Frontal cortex (tissue), 3 donors: ENCODE measurements at regions not wholly inside any gene's neighbourhood (a gene's known extent, or its start where the extent isn't known, plus 50 kb on each side); places are given as distances from the start of the nearest gene placed in this dataset.

Experiments used
- DNase-seq, 2 donors: peaks; one replicate each; pipeline ENCODE4 v3.0.0; 2012; ENCODE audit warnings: low spot score in 2 of 2
- FAIRE-seq: peaks from 2 replicates; lab custom pipeline; 2012; peaks lifted over from hg19 to GRCh38; lab: Jason Lieb, UNC
- donor health status: control.
- donor health status: control.
- donor health status: control.

- DNase-seq (no peak), FAIRE-seq (no peak)
Measured at GRCh38 chr12:115666168-115666567, 611.3 kb downstream of the MED13L start.

- no peak for FAIRE-seq
Measured at GRCh38 chr12:115661112-115661511, 616.4 kb downstream of the MED13L start.

GRCh38 chr12:115660211-115660805 lies 617.2 kb downstream of the MED13L start:
- no peak for DNase-seq
- FAIRE-seq = no peak

More at GRCh38 chr12:115661112-115661511, 616.4 kb downstream of the MED13L start:
- no peak for DNase-seq

GRCh38 chr12:115659422-115659821 lies 618.1 kb downstream of the MED13L start:
- DNase-seq = no peak
- FAIRE-seq = no peak

- DNase-seq = no peak
- FAIRE-seq = no peak
Measured at GRCh38 chr12:115657081-115658013, 620.1 kb downstream of the MED13L start.

DNA sequence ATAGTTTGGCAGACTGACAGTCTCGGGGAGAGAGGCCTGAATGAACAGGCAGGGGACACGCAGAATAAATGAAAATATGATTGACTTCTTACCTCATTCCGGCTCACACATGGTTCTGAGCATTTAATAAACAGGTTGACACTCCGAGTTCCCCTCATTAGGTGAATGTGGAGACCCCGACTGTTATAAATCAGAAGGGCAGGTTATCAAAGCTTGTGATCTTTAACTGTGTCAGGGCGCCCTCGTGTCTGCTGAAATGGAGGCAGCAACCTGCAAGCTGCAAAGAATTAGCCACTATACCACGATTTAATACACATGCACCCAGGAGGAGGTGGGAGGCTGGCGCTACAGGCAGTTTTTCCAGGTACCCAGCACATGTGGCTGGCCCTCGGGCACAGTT lies 627.5 kb downstream of the MED13L start:
- no peak for FAIRE-seq
- no peak for DNase-seq

DNA sequence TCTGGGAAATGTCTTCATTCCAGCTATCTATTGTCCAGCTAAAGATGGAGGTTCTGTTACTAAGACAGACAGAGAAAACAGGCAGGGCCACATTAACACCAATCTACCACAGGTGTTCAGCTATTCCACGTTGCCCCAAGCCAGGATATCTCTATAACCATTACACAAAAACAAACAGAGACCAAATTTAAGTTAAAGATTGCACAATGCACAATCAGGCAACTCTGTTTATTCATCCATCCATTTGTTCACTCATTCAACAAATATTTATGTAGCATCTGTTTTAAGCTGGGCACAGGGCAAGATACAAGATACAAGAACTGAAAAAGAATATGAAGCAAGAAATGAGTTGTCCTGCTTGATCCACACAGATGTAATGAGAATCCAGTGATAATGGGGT lies 629.0 kb downstream of the MED13L start:
- FAIRE-seq (no peak), DNase-seq (no peak)

- DNase-seq (no peak), FAIRE-seq (no peak)
Measured at GRCh38 chr12:115646210-115646609, 631.3 kb downstream of the MED13L start.

DNA sequence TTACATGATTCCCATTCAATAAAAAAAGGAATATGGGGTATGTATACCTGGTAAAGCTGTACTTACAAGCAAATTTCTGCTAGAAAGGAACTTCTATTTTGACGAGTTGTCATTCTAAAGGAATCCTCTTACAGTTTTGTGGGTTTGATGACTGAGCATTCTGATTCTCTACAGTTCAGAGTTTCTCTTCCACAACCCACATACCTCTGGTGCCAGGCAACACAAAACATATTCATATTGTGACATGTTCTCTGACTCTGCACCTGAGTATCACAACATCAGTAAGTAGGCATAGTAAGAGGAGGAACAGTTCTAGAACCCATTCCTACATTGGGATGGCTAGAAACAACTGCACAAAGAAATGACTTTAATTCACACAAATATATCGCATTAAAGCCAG lies 636.6 kb downstream of the MED13L start:
- DNase-seq = no peak
- no peak for FAIRE-seq

GRCh38 chr12:115639648-115640012 lies 637.9 kb downstream of the MED13L start:
- DNase-seq (no peak), FAIRE-seq (no peak)

- no peak for DNase-seq
- FAIRE-seq = no peak
Measured at GRCh38 chr12:115638733-115639647, 638.5 kb downstream of the MED13L start.

- no peak for DNase-seq
- no peak for FAIRE-seq
Measured at GRCh38 chr12:115636546-115636945, 640.9 kb downstream of the MED13L start.

GRCh38 chr12:115632308-115632707 lies 645.2 kb downstream of the MED13L start:
- DNase-seq = no peak
- FAIRE-seq = no peak

DNA sequence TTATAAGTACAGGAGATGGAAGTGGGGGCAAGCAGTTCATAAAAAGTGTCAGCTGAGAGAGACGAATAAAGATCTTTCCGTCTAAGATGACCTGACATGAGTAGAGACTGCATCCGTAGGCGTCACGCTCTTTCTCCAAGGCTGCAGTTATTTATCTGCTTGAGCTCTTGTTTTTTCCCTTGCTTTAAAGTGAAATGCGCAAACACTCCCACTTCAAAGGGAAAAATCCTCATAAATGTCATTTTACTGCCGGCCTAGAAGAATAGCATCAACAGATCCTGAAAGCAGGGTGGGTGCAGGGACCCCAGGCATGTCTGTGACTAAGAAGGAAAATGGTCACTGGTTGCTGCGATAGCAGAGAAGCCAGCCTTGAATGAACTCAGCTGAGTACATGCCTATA lies 647.4 kb downstream of the MED13L start:
- FAIRE-seq = no peak

GRCh38 chr12:115626210-115626609 lies 651.3 kb downstream of the MED13L start:
- FAIRE-seq (no peak), DNase-seq (no peak)

More for the DNA sequence above, 647.4 kb downstream of the MED13L start:
- DNase-seq = no peak

GRCh38 chr12:115623764-115624334 lies 653.6 kb downstream of the MED13L start:
- no peak for FAIRE-seq
- DNase-seq = no peak

DNA sequence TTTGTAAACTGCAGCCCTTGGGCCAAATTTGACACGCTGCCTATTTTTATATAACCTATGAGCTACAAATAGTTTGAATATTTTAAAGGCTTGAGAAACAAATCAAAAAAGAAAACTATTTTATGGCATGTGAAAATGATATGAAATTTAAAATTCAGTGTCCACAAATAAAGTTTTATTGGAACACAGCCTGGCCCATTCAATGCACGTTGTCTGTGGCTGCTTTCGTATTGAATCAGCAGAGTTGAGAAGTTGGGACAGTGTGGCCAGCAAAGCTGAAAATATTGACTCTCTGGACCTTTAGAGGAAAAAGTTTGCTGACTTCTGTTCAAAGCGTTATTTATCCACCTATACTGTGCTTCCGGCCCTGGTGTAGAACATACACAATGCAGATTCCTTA lies 654.2 kb downstream of the MED13L start:
- no peak for FAIRE-seq
- DNase-seq = no peak

DNA sequence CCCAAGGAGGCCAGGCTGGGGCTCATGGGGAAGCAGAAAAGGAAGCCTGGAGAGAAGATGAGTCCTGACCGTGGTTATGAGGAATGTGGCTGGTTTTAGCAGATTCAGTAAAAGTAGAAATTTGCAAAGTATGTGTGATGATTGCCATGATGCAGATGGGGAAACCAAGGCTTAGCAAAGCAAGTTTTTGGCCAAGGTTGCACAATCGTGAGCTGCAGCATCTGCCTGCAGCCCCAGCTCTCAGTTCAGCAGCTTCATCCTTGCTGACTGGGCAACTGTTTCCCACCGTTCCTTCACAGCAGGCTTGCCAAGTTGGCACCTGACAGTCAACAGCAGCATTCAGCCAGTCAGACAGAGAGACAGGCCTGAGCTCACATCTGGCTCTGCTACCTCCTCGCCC lies 656.7 kb downstream of the MED13L start:
- FAIRE-seq = no peak
- no peak for DNase-seq

DNA sequence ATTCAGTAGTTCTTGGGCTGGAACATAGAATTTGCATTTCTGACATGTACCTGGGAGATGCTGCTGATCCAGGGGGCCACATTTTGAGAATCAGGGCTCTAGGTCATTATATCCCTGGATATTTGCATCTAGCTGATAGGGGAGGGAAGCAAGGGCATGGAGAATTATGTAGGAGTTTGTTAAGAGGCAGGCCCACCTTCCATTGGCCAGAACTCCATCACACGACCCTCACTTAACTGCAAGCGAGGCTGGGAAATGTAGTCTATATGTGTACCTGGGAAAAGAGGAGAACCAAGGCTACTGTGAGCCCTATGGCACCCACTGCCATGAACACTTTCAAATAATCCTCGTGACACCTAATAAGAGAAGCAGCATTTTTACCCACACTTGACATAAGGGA lies 657.6 kb downstream of the MED13L start:
- DNase-seq (no peak), FAIRE-seq (no peak)

DNA sequence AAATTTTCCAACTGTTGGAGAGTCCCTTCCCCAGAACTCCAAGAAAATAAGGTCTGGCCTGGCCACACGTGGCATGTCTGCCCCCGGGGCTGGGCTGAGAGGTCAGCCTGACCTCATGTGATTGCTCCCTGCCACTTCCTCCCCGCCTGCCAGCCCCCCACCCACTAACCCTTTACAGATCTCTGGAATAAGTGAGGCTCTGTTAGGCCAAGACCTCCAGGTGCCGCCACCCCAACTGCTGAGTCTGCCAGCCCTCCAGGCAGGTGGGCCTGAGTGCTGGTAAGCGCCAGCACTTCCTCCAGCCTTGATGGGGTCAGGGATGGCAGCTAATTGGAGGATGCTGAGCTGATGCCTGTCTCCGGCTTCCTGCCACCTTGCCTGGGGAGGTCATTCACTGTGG lies 658.4 kb downstream of the MED13L start:
- DNase-seq = no peak
- no peak for FAIRE-seq
